Astrocyte (in vitro differentiated cells and primary cell): ENCODE measurements at regions not wholly inside any gene's neighbourhood (a gene's known extent, or its start where the extent isn't known, plus 50 kb on each side); places are given as distances from the start of the nearest gene placed in this dataset.

ENCODE experiments used
- EZH2 ChIP-seq: IDR thresholded peaks from 2 replicates; pipeline ENCODE4 v1.6.1; 2012; ENCODE audit warnings: mild to moderate bottlenecking, low read length, inconsistent platforms; ENCODE audit not compliant: insufficient read depth
- TF ChIP-seq, protein P1 (sequence below): IDR thresholded peaks from 2 replicates; pipeline ENCODE4 v1.5.1; 2011; ENCODE audit warnings: low read depth, mild to moderate bottlenecking, inconsistent platforms, low read length, moderate library complexity; ENCODE audit not compliant: insufficient read depth

DNA sequence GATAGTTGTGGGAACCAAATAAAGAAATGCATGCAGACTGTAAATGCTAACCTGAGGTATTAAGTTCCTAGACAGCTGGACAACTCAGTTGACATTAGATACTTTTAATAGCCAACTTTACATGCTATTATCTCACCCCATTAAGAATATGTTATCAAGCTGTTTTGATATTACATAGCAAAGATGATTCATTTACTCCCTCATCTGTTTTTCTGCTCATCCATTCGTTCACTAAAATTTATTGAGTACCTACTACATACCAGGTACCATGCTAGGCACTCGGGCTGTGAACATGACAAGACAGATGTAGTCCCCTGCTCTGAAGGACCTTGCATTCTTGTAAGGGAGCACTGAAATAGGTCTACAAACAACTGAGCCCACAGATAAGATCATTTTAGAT, 192.4 kb downstream of the DACT1 start:
- TF ChIP-seq, protein P1, sequence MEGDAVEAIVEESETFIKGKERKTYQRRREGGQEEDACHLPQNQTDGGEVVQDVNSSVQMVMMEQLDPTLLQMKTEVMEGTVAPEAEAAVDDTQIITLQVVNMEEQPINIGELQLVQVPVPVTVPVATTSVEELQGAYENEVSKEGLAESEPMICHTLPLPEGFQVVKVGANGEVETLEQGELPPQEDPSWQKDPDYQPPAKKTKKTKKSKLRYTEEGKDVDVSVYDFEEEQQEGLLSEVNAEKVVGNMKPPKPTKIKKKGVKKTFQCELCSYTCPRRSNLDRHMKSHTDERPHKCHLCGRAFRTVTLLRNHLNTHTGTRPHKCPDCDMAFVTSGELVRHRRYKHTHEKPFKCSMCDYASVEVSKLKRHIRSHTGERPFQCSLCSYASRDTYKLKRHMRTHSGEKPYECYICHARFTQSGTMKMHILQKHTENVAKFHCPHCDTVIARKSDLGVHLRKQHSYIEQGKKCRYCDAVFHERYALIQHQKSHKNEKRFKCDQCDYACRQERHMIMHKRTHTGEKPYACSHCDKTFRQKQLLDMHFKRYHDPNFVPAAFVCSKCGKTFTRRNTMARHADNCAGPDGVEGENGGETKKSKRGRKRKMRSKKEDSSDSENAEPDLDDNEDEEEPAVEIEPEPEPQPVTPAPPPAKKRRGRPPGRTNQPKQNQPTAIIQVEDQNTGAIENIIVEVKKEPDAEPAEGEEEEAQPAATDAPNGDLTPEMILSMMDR, result no peak
- no peak for TF ChIP-seq EZH2
